Smooth muscle cell (in vitro differentiated cells): ENCODE measurements at regions not wholly inside any gene's neighbourhood (a gene's known extent, or its start where the extent isn't known, plus 50 kb on each side); places are given as distances from the start of the nearest gene placed in this dataset.

Experiments used
- DNase-seq: peaks from one replicate; lab custom pipeline; 2025; ENCODE audit not compliant: unreplicated experiment; lab: John Stamatoyannopoulos, UW
- H2AFZ ChIP-seq: fragments of 200-600 bp; sonication (generic); 2 replicates; pipeline ENCODE4 v1.6.0; 2016; ENCODE audit warnings: antibody characterized with exemption, low read depth, mild to moderate bottlenecking
- H3F3A ChIP-seq: fragments of 200-600 bp; sonication (generic); 2 replicates; pipeline ENCODE4 v1.6.0; 2017; ENCODE audit warnings: antibody characterized with exemption, low read depth
- H3K27ac ChIP-seq: fragments of 200-600 bp; sonication (generic); 2 replicates; pipeline ENCODE4 v1.5.1; 2016; ENCODE audit warnings: low read depth, mild to moderate bottlenecking
- H3K27me3 ChIP-seq: fragments of 200-600 bp; sonication (generic); 2 replicates; pipeline ENCODE4 v1.6.1; 2016; ENCODE audit warnings: low read depth, mild to moderate bottlenecking
- H3K36me3 ChIP-seq: fragments of 200-600 bp; sonication (generic); 2 replicates; pipeline ENCODE4 v1.5.1; 2016; ENCODE audit warnings: low read depth
- H3K4me1 ChIP-seq: fragments of 200-600 bp; sonication (generic); 2 replicates; pipeline ENCODE4 v1.5.1; 2016; ENCODE audit warnings: low read depth
- H3K4me2 ChIP-seq: fragments of 200-600 bp; sonication (generic); 2 replicates; pipeline ENCODE4 v1.6.0; 2016; ENCODE audit warnings: mild to moderate bottlenecking
- H3K4me3 ChIP-seq: fragments of 200-600 bp; sonication (generic); 2 replicates; pipeline ENCODE4 v1.5.1; 2016; ENCODE audit warnings: mild to moderate bottlenecking
- H3K79me2 ChIP-seq: fragments of 200-600 bp; sonication (generic); 2 replicates; pipeline ENCODE4 v1.6.0; 2016; ENCODE audit warnings: low read depth, mild to moderate bottlenecking
- H3K9ac ChIP-seq: fragments of 200-600 bp; sonication (generic); 2 replicates; pipeline ENCODE4 v1.6.0; 2016; ENCODE audit warnings: low read depth
- H3K9me3 ChIP-seq: fragments of 200-600 bp; sonication (generic); replicated peaks from 2 replicates; pipeline ENCODE4 v1.5.1; 2016; ENCODE audit warnings: low read depth
- H4K20me1 ChIP-seq: fragments of 200-600 bp; sonication (generic); 2 replicates; pipeline ENCODE4 v1.6.0; 2016; ENCODE audit warnings: low read depth
- CTCF ChIP-seq: fragments of 200-600 bp; sonication (generic); IDR thresholded peaks from 2 replicates; pipeline ENCODE4 v1.5.1; 2017; ENCODE audit warnings: borderline replicate concordance, mild to moderate bottlenecking, antibody characterized with exemption; ENCODE audit not compliant: insufficient read depth, poor library complexity, severe bottlenecking
- WGBS: methylation state at CpG from one replicate; pipeline ENCODE4 v1.1.7; 2016; ENCODE audit warnings: low lambda C conversion rate; 5-methylcytosine and 5-hydroxymethylcytosine counted together

- H2AFZ ChIP-seq: no peak overlapping the region
- WGBS: 59% methylated on average over 1 of the region's 1 CpG
- no peaks in the 10 kb centered on the region for H3K4me1 ChIP-seq
- H4K20me1 ChIP-seq: no peaks in the 10 kb centered on the region
- H3K4me3 ChIP-seq: no peak overlapping the region
- H3K9ac ChIP-seq: no peak overlapping the region
- no peaks in the 10 kb centered on the region for H3K9me3 ChIP-seq
- no peak overlapping the region for H3K4me2 ChIP-seq
- no peaks in the 10 kb centered on the region for H3K79me2 ChIP-seq
- no peaks in the 10 kb centered on the region for H3K27me3 ChIP-seq
- H3K36me3 ChIP-seq: no peaks in the 10 kb centered on the region
- no peaks in the 10 kb centered on the region for H3F3A ChIP-seq
- DNase-seq: no peak
- no peak overlapping the region for H3K27ac ChIP-seq
- TF ChIP-seq CTCF: no peak
Measured at GRCh38 chr21:23045955-23046354, 2047.7 kb downstream of the NCAM2 start.

- Histone ChIP-seq H3K36me3 (no peaks in the 10 kb centered on the region), H3K9me3 (no peaks in the 10 kb centered on the region), H3K9ac (no peak overlapping the region), H3K79me2 (no peaks in the 10 kb centered on the region), H4K20me1 (no peaks in the 10 kb centered on the region), H2AFZ (no peak overlapping the region), H3K27ac (no peak overlapping the region), H3K4me3 (no peak overlapping the region), H3K27me3 (no peaks in the 10 kb centered on the region), H3K4me2 (no peak overlapping the region), H3F3A (no peaks in the 10 kb centered on the region), H3K4me1 (no peaks in the 10 kb centered on the region)
- 0% methylated on average over 2 of the region's 2 CpGs for WGBS
- DNase-seq: no peak
- no peak for TF ChIP-seq CTCF
Measured at GRCh38 chr21:23067672-23068071, 2069.5 kb downstream of the NCAM2 start.

- WGBS: 84% methylated on average over 2 of the region's 2 CpGs
- Histone ChIP-seq H3K79me2 (no peaks in the 10 kb centered on the region), H3K9me3 (no peaks in the 10 kb centered on the region), H3K36me3 (no peaks in the 10 kb centered on the region), H3K9ac (no peak overlapping the region), H3K4me3 (no peak overlapping the region), H3K27me3 (no peaks in the 10 kb centered on the region), H3K4me2 (no peak overlapping the region), H3K4me1 (no peaks in the 10 kb centered on the region), H4K20me1 (no peaks in the 10 kb centered on the region), H3F3A (no peaks in the 10 kb centered on the region), H2AFZ (no peak overlapping the region), H3K27ac (no peak overlapping the region)
- no peak for DNase-seq
- TF ChIP-seq CTCF: no peak
Measured at GRCh38 chr21:23083242-23083641, 2085.0 kb downstream of the NCAM2 start.

- Histone ChIP-seq H3F3A (no peaks in the 10 kb centered on the region), H3K4me3 (no peak overlapping the region), H4K20me1 (no peaks in the 10 kb centered on the region), H3K4me2 (no peak overlapping the region), H2AFZ (no peak overlapping the region), H3K9me3 (no peaks in the 10 kb centered on the region), H3K27ac (no peak overlapping the region), H3K4me1 (no peaks in the 10 kb centered on the region), H3K27me3 (no peaks in the 10 kb centered on the region), H3K36me3 (no peaks in the 10 kb centered on the region), H3K79me2 (no peaks in the 10 kb centered on the region), H3K9ac (no peak overlapping the region)
- TF ChIP-seq CTCF: no peak
- no peak for DNase-seq
- WGBS: 63% methylated on average over 2 of the region's 2 CpGs
Measured at GRCh38 chr21:23093259-23093658, 2095.1 kb downstream of the NCAM2 start.
